Nucleus accumbens (tissue), 56 donors: ENCODE measurements at regions not wholly inside any gene's neighbourhood (a gene's known extent, or its start where the extent isn't known, plus 50 kb on each side); places are given as distances from the start of the nearest gene placed in this dataset.
A peak's percentile ranks its signal among the peaks of the same experiment; 100 is the strongest.
"Not testable (repeated sequence)": the region's sequence is repeated elsewhere in the genome, so short reads cannot be mapped to it uniquely, and the experiment has no call there.

Experiments used
- DNase-seq, 56 donors: peaks; one replicate each; lab custom pipeline; 2025; lab: John Stamatoyannopoulos, UW

DNA sequence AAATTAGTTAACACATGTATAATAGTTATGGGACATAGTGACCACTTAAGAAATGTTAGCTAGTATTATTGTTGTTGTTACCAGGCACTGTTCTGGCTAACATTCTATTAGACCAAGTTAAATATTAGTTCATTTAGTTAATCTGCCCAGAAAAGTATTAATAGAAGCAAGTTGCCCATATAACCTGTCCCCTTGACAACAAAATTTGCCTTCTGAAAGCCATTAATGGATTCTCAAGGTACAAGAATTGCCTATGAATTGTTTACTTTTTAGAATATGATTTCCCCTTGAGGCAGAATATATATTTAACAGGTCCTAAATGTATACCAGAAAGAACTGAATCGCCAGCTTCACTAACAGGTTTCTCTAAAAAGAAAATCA is 167.3 kb upstream of the TMCC3 start:
- DNase-seq = no peak

DNA sequence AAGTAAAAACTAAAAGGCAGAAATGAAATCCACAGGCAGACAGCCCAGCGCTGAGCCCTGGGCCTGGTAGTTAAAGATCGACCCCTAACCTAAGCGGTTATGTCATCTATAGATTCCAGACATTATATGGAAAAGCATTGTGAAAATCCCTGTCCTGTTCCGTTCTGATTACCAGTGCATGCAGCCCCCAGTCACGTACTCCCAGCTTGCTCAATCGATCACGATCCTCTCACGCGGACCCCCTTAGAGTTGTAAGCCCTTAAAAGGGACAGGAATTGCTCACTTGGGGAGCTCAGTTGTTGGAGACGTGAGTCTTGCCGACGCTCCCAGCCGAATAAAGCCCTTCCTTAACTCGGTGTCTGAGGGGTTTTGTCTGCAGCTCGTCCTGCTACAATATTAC is 166.8 kb upstream of the TMCC3 start:
- not testable (repeated sequence) for DNase-seq

- not testable (repeated sequence) for DNase-seq
These were observed 166.4 kb upstream of the TMCC3 start for GRCh38 chr12:94816746-94817145.

DNA sequence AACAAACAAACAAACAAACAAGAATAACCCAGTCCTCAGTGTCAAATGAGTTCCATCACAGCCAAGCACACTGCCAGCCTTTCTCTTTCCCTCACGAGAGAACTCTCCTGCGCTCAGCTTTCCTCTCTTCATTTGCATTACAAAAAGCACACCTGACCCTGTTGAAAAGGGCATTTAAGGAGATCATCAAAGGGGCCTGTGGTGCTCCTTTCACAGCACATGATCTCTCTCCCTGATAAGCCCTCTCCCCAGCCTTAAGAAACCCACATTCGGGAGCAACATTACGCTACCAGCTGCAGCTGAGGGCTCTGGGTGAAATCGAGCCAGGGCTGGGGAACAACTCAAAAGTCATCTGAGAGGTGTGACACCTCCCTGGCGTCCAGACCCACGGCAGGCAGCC is 165.6 kb upstream of the TMCC3 start:
- no peak for DNase-seq

- no peak for DNase-seq
These were observed 165.1 kb upstream of the TMCC3 start for GRCh38 chr12:94815450-94815849.

DNA sequence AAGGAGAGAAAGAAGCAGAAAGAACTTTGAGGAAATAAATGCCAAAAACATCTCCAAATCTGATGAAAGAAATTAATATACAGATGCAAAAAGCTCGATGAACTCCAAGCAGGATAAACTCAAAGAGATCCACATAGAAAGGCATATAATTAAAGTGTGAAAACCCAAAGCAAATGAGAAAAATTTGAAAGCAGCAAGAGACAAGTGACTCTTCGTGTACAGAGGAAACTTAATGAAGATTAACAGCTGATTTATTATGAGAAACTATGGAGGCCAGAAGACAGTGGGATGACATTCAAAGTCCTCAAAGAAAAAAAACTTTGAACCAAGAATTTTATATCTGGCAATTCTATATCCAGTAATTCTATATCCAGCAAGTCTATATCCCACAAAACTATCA is 163.0 kb upstream of the TMCC3 start:
- no peak for DNase-seq

GRCh38 chr12:94812345-94812744 is 162.0 kb upstream of the TMCC3 start:
- DNase-seq = no peak

GRCh38 chr12:94811611-94812010 is 161.3 kb upstream of the TMCC3 start:
- no peak for DNase-seq

DNA sequence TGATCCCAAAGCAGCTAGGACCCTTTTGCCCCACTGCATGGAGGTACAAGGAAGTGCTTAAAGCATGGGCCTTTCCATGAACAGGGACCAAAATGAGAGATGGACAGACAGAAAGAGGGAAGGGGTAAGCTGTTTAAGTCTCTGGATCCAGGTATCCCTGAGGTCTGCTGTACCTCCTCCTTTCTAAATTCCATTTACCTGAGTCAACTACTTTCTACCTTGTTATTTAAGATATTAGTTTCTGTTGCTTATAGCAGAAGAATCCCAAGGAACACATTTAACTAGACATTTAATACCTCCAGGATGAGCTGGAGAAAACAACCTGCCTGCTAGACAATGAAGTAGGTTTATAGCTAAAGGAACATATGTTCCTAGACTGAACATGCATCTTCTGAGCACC is 157.6 kb upstream of the TMCC3 start:
- DNase-seq = no peak

DNA sequence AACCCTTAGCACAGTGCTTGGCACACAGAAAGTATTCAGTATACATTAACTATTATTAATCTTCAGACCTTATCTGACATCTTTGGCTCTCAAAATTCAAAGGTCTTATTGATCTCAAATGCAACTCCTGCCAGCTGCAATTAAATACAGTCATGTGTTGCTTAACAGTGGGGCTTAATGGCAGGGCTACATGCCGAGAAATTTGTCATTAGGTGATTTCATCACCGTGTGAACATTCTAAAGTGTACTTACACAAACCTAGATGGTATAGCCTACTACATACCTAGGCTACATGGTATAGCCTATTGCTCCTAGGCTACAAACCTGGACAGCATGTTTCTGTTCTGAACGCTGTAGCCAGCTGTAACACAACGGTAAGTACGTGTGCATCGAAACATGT is 156.3 kb upstream of the TMCC3 start:
- no peak for DNase-seq

- DNase-seq = no peak
These were observed 155.6 kb upstream of the TMCC3 start for GRCh38 chr12:94805749-94806529.

DNA sequence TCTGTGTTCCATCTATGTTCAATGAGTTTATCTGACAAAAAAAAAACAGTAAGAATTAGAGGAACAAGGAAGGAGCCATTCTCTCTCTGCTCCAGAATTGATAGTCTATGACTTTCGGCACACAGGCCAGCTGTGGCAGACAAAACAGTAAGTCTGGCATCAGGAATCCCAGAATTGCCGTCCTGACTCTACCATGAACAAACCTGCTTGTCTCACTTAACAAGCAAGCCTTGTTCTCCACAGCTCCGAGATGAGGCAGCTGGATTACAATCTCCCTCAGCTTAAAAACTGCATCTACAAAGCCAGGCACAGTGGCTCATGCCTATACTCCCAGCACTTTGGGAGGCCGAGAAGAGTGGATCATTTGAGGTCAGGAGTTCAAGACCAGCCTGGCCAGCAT is 153.6 kb upstream of the TMCC3 start:
- peak in 15 of 56 donors; percentile 1 to 43 (median 11) for DNase-seq

GRCh38 chr12:94802796-94803195 is 152.4 kb upstream of the TMCC3 start:
- DNase-seq = no peak

DNA sequence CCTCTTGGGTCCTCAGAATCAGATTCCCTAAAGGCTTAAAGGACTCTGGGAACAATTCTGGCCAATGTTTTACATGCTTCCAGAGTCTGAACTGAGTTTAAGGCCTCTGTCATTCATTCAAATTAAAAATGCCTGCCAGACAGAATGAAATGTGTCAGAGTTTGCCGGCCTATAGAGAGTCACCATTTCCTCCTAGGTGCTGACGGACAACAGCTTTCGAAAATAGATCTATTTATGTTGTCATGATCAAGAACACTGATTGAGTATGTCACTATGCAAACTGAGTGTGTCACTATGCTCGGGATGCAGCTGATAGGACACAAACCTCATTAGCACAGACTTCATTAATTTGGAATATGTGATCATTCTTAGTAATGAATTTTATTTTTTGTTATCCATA is 151.4 kb upstream of the TMCC3 start:
- DNase-seq = no peak

GRCh38 chr12:94799136-94799535 is 148.8 kb upstream of the TMCC3 start:
- no peak for DNase-seq

DNA sequence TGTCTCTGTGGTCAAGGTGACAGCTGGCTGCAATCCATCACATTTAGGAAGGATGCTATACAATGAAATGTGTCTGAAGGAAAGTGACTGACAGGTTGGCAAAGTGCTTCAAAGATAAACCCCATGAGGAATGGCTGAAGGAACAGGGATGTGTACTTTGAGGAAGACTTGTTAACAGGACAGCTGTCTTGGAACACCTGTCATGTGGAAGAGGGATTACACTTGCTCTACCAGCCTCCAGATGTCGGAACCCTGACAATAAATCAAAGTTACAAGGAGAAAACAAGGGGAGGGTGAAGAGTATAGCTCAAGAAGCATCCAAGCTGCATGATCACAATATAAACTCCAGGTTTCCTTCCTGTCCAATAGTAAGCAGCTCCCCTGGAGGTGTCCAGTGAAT is 147.8 kb upstream of the TMCC3 start:
- DNase-seq = no peak

DNA sequence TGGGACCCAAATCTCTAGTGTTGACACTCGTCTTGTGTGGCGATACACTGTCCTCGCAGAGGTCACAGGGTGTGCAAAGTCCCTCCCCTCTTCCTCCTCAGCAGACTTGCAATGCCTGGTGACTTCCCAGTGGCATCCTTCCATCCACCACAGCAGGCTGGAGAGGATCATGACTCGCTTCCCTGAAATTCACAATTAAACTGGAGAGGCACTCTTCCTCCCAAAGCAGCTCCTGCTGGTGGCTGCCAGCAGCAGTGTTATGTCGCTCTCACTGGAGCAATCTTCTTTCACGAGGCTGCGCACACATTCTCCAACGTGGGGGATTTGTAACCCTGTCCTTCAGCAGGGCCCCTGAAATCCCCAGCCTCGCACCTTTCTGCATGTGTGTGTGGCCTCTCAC is 145.2 kb upstream of the TMCC3 start:
- DNase-seq = no peak

DNA sequence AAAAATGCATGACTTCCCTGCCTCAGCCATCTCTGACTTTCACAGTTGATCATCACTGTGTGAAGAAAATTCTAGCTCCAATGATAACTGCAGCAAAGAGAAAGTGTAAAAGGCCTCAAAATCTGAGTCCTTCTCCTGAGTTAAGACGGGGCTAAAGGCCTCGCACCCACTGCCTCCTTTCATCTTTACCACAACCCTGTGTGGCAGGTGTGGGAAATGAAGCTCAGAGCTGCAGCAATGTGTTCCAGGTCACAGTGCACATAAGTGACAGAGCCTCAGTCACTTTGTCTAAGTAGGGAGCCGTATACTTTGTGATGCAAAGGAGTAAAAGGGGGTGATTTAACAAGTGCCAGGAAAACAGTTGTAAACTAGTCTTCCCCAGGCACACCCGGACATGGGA is 144.7 kb upstream of the TMCC3 start:
- no peak for DNase-seq

- no peak for DNase-seq
These were observed 142.8 kb upstream of the TMCC3 start for GRCh38 chr12:94793191-94793595.

- DNase-seq = peak in 2 of 56 donors; percentile 1 to 18
These were observed 142.3 kb upstream of the TMCC3 start for GRCh38 chr12:94792693-94793092.

DNA sequence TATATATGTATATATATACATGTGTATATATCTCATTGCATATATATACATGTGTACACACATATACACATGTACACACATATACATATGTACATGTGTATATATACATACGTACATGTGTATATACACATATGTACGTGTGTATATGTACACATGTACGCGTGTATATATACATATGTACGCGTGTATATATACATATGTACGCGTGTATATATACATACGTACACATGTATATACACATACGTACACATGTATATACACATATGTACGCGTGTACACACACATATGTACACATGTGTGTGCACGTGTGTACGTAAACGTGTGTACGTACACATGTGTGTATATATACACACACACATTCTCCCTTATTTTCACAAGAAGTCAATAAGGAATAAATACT is 141.6 kb upstream of the TMCC3 start:
- no peak for DNase-seq

DNA sequence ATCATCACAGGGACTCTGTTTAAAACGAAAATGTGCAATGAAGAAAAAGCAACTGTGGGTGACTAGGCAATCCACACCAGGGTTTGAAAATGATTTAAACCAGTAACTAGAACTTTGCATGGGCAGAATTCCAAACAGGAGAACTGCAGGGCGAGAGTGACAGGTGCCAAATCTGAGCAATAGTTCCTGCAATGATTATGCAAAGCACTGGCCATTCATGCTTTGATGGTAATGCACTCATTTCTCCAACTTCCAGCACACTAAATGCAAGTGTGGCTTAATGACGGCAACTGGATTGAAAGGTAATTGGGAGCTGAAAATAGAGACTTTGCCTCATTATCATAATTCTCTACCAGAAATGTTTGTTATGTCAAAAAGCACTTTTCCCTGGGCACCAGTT is 140.5 kb upstream of the TMCC3 start:
- DNase-seq = no peak

DNA sequence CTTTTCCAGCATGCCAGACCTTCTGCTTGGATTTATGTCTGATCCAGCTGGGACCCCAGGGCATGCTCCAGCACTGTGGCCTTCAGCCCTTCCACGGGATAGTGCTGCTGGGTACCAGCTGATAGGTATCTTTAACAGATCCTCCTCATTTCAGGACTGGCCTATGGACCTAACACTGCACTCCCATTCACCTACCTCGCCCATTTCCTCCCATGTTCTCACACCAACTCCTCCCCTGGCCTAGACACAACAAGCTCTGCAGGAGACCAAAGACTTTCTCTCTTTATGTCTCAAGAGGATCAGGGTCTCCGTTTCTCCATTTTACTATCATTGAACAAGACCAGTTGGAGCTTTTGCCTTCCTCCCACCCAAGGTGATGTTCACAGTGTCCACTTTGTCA is 140.0 kb upstream of the TMCC3 start:
- DNase-seq = no peak
